Suppressor macrophage treated with lipopolysaccharide for 4 hours (primary cell): ENCODE measurements at regions not wholly inside any gene's neighbourhood (a gene's known extent, or its start where the extent isn't known, plus 50 kb on each side); places are given as distances from the start of the nearest gene placed in this dataset.

Source experiments
- DNase-seq: peaks from one replicate; pipeline ENCODE4 v3.0.0-alpha.2; 2020

DNA sequence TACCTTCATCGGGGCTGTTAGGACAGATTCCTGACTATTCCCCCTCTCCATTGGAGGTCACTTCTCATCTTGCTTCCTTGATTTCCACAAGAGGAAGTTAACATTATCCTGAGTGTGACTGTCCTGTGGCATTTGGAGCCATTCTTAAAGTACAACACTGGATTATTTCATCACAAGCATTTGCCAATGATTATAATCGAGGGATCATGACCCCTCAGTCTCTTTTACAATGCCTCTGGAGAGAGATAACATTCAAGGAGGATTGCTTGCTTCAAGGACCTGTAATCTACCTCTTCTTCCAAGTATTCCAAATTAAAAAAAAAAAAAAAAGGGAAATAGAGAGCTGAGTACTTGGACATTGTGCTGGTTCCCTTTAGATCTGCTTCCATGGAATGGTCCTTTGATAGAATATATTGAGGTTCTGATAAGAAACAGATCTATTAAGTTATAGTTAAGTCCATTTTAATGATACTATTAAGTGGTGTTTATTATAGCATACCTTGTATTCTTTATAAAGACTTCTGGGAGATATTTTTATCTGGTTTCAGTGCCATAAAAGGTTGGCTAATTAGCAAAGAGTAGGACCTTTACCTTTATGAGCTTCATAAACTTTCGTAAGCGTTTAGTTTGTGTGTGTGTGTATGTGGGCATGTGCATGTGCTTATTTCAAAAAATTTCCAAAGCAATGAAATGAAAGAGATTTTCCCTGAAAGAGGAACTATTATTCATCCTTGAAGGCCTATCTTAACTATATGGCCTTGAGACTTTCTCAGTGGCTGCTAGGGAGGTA lies 469.1 kb downstream of the DHX35 start:
- DNase-seq = no peak

DNA sequence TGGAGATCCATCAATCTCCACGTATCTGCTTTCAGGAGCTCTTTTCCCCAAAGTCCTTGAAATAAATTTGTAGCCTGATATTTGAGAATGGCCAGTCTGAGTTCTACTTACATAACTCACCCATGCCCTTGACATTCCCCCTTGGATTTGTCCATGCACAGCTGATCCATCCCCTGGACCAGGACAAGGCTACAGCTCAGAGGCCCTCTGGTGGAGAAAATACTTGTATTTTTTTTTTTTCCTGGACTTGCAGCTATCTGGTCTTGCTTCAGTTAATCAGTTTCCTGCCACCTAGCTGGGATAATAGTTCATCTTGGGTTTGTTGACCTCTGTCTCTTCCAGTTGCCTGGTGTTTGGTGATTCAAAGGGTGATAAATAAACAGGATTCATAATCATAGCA lies 467.6 kb downstream of the DHX35 start:
- no peak for DNase-seq

DNA sequence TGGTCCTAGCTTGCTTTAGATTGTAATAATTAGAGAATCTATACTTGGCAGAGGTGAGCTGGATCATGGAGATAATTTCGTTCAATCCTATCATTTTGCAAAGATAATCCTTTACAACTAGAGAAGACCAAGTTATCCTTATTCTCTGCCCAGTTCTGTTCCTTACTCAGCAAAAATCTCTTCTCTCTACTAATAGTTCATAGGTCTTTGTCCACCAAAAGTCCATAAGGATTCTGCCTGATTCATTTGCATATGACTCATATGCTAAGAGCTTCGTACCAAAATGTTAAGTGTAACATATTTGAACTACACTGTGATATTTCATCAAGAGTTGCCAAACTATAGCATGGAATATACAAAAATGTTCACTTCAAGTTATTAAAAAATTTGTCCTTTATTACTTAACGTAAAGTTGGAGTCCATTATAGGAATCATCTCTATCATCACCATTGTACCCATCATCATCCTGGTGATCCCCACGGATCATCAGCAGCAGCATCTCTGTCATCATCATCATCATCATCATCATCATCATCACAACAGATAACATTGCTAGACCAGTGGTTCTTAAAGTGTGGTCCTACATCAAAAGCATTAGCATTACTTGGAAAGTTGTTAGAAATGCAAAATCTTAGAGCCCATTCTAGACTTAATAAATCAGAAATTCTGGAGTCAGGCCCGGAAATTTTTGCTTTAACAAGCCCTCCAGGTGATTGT lies 463.0 kb downstream of the DHX35 start:
- DNase-seq = no peak

DNA sequence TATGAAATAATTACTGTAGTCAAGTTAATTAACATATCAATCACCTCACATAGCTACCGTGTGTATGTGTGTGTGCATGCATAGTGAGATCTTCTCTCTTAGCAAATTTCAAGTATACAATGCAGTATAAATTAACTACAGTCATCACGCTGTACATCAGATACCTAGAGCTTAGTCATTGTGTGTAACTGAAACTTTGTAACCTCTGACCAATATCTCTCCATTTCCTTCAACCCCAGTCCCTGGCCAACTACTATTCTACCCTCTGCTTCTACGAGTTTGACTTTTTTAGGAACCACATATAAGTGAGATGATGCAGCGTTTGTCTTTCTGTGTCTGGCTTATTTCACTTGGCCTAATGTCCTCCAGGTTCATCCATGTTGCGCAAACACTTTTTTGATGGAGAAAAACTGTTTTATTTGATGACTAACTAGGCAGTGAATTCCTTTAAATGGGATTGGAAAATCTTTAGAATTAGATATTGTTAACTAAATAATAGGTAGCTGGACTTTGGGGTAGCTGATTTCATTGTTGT lies 459.5 kb downstream of the DHX35 start:
- no peak for DNase-seq

DNA sequence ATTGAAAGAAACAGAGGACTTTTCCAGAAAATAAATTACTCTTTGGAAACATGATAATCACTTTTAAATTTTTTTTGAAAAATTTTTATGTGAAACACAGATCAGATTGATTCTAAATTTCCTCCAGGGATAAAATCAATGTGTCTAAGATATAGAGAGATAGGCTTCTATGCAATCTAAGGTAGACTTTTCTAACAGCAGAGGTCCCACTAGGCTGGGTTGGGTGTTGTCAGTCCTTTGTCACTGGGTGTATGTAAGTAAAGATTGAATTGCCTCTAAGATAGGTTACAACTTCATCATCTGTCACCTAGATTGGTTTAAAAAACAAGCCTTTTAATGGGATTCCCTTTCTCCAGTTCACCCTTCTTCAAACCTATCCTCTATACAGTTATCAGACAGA lies 449.9 kb downstream of the DHX35 start:
- no peak for DNase-seq

DNA sequence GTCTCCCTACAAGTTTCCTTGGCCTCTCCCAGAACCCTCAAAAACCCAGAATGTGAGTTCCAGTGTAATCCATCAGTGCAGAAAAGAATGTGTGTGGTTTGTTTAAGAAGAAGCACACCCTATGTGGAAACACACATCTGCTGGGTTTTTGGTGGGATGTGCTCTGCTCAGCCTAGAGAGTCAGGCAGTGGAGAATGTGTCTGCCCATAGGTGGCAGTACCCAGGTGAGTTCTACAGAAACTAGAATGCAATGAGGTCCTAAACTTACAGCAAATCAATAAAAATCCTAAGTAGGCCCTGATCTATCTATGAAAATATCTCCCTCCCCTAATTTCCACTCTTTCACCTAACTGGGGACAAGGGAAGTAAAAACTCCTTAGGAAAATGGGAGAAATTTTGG lies 437.3 kb downstream of the DHX35 start:
- DNase-seq = no peak

DNA sequence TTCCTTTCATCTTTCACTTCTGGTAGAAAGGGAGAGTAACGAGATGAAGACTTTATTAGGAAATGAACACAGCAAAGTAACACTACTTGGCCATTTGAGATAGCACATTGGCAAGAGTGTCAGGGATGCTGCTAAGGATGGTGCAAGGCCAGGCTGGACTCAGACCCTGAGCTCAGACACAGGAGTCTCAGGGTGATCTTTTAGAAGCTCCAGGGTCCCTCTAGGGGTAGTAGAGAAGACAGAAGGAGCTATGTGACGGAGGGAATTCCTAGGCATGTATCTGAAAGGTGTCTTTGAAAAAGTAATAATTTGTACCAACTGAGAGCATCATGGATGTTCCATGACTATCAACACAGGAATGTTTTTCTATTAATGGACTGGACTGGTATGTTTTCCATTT lies 436.5 kb downstream of the DHX35 start:
- no peak for DNase-seq

DNA sequence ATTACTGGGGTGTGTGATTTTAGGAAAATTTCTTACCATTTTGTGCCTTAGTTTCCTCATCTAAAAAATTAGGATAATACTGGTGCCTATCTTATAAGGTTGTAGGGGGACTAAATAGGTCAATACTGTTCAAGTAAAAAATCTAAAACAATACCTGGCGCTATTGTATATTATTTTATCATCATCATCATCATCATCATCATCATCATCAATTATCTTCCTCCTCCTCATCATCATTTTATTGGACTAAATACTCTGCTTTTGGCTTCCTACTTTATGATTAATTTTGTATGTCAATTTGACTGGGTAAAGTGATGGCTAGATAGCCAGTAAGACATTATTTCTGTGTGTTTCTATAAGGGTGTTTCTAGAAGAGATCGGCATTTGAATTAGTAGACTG lies 435.5 kb downstream of the DHX35 start:
- DNase-seq = no peak

DNA sequence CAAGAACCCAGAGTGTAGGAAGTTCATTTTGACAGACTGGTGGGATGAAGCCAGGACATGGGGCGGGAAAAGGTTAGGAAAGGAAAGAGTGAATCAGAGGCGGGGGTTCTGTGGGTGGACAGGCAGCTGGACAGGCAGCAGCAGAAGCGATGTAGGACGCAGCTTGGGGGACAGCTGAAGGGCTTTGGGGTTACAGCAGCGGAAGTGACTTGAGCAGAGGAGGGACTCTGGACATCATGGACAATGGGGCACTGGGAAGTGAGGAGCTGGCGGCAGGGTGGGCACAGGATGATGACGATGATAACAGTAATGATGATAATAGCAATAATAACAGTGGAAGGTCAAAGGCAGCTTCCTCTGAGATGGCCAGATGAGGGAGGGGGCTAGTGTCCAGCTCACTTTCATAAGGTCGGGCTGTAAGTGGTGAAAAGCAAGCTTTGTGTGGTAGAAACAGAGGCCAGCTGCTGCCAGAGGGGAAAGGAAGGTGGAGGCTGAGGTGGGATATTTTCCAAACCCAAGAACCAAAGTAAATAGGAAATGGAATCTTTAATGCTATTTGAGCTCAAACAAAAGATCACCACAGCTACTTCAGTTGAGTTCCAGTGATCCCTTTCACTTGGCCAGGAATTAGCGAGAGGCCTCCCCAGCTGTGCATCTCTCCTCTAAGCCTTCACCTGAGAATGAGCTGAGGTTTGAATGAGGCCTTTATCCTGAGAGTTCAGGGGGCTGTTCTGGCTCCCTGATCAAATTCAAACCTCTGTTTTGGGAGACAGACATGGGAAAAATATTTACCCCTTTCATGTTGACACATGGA lies 433.5 kb downstream of the DHX35 start:
- no peak for DNase-seq

DNA sequence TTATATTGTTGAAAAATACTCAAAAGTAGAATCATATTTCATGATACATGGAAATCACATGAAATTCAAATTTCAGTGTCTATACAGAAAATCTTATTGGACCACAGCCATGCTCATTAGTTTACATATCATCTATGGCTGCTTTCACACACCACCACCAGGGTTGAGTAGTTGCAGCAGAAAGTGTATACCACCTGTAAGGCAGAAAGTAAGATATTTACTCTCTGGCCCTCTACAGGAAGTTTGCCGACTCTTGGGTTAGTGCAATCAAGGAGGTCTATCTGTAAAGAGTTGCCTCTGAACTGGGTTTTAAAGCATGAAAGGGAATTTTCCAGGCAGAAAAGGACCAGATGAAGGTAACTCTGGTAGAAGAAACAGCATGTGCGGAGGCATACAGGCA lies 432.3 kb downstream of the DHX35 start:
- no peak for DNase-seq

DNA sequence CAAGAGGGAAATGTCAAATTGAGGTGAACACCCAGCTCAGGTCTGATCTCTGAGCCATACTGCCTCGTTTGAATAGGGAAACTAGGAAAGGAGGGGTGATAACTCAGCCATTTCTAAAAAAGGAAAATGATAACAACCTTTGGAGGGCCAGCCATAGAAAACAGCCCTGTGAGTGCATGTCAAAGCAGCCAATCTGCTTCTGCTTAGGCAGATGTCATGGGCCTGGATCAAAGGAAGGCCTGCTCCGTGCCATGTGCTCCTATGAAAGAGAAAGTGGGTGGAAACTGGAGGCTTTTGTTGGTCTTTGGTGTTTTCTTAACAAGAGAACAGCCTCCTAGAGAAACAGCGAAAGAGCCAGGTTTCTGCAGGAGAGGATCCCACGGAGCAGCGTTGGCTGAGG lies 428.0 kb downstream of the DHX35 start:
- DNase-seq = no peak

DNA sequence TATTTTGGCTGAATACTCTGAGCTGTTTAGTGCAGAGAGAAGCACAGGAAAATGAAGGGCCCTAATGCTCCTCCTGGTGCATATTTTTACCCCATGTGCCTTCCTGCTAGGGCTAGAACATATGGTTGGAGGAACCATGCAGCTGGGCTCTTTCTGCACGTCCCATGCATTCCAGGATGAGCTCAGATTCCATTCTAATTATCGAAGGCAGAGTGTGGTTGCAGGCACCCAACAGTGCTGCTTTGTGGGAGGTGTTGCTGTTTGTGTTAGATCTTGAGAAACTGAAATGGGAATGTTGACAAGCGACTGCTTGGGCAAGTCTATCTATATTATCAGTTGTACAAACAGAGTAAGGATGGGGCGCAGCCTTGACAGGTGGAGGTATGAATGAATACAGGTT lies 419.5 kb downstream of the DHX35 start:
- DNase-seq = no peak

DNA sequence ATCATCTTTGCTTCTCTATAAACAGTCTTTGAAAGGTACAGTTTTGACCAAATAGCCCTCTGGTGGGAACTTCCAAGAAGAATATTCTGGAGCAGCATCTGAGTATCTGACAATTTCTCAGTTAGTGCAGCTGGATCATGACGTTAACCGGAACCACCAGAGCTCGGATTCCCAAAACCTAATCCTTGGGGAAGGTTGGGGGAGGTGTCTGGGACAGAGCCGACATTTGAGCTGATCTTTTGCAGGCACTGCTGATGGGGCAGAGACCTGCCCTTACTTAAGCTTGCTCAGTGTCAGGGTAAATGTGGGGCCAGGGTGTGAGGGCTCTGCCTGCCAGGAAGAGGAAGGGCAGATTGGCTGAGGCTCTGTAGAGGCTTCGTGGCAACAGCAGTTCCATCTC lies 416.6 kb downstream of the DHX35 start:
- no peak for DNase-seq

DNA sequence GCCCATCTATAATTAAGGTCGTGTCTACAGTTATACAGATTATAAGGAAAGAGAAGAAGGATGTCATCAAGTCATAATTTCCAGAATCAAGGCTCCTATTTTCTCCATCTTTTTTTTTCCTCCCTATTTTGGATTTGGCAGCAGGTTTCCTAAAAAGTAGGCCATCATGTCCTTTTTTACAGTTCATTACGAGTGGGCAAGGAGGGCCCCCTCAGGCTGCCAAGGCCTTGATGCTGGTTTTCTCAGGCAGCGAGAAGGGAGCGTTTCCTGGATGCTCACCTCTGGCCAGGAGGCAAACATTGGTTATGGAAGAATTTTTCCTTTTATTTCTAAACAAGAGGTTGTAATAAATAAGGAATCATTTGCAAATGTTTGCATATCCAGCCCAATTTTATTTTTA lies 414.6 kb downstream of the DHX35 start:
- DNase-seq = no peak

DNA sequence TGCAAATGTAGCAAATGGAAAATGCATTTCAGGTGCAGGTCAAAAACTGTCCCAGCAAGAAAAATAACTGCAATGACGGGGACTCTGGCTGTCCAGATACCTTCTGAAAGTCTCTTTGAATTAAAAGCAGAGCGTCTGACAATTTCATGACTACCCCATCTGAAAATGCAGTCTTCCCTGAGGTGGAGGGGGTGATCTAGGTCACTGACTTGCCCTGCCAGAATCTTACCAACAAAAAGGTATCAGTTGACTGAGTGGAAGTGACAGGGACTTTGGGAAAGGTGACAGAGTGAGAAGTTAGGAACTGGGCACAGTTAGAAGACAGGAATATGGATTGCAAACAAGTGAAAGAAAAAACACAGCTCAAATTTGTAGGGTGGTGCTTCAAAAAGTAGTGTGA lies 402.2 kb downstream of the DHX35 start:
- DNase-seq = no peak

DNA sequence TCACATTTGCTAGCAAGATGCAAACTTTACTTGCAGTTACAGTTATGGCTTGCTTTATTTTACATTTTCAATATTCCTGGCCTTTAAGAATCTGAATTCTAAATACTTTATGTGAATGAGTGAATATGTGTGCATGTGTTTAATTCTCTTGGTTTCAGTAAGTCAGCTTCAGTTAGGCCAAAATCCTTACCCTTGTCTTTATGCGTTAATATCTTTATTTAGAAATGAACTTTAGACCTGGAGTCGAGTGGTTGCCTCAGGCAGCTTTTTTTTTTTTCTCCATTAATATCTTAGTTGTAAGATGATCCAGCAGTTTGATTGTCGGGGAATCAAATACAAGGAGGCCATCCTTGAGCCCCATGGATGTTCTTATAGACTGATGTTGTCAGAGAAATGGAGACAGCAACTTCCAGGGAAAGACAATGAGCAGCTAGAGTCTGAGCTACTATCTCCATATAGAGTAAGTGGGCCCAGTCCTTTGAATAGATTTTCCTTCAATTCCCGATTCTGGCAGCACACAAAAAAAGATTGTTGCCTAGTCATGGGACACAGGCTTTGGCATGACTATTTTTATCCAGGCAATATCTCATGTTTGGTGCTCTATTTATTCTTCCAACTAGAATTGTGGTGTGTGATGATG lies 398.0 kb downstream of the DHX35 start:
- DNase-seq = no peak

DNA sequence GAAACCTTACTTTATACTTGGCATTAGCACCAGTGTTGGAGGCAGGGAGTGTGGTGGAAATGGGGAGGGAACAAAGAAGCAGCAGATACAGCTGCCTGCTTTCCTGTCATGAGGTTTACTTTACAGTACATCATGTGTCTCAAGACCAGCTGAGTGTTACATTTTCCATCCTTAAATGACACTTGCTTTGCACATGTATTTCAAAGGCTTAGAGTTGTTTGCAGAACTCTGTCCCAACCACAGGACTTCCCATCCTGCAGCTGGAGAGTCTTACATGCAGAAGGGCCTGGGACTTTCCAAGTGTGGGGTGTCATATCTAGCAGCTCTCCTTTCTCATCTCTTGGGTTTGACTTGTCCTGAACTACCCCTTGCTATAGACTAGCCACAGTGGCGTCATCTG lies 395.9 kb downstream of the DHX35 start:
- peak; percentile 24 for DNase-seq

DNA sequence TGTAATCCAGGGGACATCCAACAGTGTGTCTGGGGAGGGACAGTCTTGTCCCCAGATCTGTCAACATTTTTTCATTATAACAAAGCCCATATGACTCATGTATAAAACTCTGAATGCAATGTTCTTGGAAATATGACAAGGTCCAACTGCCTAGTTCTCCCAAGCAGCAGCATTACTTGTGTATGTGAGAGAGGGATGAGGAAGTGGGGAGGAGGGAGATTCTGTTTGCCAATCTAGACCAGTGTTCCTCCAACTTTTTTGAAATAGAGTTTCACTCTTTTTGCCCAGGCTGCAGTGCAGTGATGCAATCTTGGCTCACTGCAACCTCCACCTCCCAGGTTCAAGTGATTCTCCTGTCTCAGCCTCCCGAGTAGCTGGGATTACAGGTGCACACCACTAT lies 394.8 kb downstream of the DHX35 start:
- peak; percentile 6 for DNase-seq

DNA sequence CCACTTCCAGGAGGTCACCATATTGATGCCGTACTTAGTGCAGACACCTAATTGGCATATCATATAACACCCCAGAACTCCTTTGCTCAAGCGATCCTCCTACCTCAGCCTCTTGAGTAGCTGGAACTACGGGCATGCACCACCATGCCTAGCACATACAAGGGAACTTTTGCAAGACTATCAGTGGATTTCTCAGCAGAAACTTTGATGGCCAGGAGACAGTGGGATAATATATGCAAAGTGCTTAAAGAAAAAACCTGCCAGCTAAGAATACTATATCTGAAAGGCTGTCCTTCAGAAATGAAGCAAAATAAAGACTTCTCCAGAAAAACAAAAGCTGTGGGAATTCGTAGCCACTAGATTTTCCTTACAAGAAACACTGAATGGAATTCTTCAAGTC lies 387.1 kb downstream of the DHX35 start:
- no peak for DNase-seq

DNA sequence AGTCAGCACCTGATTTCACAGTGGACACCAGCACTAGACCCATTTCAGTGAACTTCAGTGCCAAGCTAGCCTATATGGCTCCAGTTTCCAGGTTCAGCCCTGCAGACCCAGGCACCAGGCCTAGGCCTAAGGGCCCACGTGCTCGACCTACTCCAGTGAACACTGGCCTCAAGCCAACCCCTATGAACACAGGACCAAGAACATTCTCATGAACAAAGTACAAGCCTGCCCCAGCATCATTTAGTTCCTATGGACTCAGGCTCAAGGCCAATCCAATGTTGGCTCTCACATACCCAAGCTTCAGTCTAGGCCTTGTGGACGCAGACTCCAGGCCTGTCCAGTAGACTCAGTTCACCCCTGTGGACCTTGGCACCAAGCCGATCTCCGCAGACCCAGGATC lies 385.5 kb downstream of the DHX35 start:
- DNase-seq = no peak

DNA sequence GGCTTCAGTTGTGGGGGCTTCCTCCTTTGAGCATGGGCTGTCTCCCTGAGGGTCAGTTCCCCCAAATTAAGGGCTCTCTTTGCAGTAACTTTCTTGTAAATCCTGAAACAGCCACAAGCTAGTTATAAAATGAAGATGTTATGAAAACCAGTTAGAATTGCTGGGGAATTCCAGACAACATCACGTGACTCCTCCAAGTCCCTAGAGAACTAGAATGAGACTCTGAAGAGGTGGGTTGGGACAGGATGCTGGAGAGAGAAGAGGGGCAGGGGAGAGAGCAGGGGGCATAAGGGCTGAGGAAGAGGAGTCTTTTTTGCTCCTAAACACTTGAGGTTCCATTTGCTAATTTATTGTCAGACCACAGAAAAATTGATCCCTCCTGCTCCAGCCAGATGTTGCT lies 380.3 kb downstream of the DHX35 start:
- no peak for DNase-seq

DNA sequence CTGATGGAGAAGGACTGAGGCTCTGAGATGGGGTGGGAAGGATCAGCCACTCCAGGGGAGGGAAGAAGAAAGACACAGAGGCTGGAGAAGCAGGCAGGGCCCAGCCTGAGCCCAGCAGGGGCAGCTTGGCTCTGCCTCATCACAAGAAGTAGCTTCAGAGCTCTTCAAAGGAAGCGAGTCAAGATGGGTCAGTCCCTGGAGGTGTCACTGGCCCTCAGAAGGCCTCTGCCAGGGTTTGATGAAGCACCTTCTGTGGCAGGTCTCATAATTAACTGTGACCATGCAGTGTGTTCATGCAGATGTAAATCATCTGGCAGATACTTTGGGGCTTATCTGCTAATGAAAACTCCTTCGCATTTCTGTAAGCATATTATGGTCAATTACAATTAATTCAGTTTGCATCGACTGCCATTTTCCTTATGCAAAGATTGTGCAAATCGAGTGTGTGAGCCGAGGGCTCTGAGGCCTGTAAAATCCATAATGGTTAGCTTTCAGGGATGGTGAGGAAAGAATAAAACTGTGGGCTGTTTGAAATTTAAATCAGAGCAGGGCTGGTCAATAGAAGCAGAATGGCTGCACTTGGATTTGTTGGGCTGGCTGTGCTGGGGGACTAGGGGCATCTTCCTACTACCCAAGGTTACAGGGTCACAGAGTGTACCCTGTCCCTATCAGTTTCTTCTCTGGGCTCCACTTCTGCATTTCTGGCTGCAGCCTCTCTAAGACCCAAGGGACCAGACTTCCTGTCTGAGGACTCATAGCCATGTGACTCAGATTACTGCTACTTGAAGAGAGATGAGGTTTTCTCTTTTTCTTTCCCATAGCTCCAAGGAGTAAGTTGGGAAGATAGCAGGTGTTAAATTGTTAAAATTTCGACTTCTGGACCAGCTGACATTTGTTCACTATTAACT lies 376.6 kb downstream of the DHX35 start:
- peak; percentile 44 for DNase-seq
